ENCODE measurements at regions not wholly inside any gene's neighbourhood (a gene's known extent, or its start where the extent isn't known, plus 50 kb on each side); places are given as distances from the start of the nearest gene placed in this dataset.

DNA sequence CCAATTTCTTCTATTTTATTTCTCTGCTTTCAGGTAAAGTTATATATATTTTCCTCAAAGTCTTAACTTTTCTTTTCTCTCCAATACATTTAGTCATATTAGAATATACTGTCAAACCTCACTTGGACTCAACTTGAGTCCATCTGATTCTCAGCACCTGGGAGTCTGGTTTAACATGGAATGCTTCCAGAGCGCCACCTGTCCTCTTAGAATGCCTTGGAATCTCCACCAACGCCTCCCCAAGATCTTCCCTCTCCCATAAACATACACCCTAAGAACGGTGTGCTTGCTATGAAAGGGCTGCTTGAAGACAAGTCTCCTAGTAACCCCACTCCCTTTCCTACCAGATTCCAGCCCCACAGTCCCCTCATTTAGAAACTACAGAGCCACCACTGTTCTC, 229.1 kb upstream of the MKLN1 start:
- no peak overlapping the region for H3K27ac ChIP-seq
- TF ChIP-seq, protein P1, sequence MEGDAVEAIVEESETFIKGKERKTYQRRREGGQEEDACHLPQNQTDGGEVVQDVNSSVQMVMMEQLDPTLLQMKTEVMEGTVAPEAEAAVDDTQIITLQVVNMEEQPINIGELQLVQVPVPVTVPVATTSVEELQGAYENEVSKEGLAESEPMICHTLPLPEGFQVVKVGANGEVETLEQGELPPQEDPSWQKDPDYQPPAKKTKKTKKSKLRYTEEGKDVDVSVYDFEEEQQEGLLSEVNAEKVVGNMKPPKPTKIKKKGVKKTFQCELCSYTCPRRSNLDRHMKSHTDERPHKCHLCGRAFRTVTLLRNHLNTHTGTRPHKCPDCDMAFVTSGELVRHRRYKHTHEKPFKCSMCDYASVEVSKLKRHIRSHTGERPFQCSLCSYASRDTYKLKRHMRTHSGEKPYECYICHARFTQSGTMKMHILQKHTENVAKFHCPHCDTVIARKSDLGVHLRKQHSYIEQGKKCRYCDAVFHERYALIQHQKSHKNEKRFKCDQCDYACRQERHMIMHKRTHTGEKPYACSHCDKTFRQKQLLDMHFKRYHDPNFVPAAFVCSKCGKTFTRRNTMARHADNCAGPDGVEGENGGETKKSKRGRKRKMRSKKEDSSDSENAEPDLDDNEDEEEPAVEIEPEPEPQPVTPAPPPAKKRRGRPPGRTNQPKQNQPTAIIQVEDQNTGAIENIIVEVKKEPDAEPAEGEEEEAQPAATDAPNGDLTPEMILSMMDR (IDR thresholded peaks at IDR 0.05) = no peak

DNA sequence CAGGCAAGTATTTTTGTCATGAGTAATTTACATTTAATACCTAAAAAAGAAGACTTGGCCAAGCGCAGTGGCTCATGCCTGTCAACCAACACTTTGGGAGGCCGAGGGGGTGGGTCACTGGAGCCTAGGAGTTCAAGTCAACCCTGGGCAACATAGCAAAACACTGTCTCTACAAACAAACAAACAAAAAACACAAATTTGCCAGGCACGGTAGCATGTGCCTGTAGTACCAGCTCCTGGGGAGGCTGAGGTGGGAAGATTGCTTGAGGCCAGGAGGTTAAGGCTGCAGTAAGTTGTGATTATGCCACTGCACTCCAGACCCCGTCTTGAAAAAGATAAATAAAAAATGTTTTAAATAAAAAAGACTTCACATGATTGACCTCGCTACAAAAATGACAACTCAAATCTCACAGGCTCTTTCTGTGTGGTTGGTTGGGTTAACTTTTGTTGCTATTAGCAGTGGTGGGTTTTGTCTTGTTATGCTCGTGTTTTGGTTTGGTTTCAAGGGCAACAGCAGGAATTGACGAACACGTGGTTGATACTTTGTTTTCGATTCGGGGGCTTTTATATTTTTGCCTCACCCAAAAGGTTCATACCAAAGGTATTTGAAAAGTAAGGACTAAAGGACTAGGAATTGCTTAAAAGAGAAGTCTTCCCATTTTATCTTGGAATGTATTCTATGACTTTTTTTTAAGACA, 227.2 kb upstream of the MKLN1 start:
- TF ChIP-seq, protein P1 (IDR thresholded peaks at IDR 0.05) = no peak
- TF ChIP-seq ZFX (IDR thresholded peaks at IDR 0.05; ENCODE audit: borderline replicate concordance) = no peak
- H3K27ac ChIP-seq = no peak overlapping the region

DNA sequence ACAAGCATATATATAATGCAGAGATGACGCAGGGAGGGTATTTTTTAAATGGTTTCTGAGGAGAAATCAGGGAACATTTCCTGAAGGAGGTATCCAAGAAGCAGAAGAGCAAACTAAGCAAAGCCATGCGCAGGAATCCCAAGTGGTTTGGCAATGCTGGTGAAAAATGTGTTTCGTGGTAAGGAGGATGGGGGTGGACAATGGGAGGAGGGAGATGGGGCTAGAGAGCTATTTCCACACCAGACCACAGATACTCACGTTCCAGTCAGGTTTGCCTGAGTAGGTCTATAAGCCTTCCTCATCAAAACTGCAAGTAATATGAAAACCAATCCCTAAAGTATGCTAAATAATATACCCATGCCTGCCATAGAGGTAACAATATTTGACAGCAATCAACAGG, 223.7 kb upstream of the MKLN1 start:
- TF ChIP-seq ZFX (IDR thresholded peaks at IDR 0.05; ENCODE audit: borderline replicate concordance) = no peak
- TF ChIP-seq, protein P1 (IDR thresholded peaks at IDR 0.05) = no peak
- H3K27ac ChIP-seq = no peak overlapping the region

DNA sequence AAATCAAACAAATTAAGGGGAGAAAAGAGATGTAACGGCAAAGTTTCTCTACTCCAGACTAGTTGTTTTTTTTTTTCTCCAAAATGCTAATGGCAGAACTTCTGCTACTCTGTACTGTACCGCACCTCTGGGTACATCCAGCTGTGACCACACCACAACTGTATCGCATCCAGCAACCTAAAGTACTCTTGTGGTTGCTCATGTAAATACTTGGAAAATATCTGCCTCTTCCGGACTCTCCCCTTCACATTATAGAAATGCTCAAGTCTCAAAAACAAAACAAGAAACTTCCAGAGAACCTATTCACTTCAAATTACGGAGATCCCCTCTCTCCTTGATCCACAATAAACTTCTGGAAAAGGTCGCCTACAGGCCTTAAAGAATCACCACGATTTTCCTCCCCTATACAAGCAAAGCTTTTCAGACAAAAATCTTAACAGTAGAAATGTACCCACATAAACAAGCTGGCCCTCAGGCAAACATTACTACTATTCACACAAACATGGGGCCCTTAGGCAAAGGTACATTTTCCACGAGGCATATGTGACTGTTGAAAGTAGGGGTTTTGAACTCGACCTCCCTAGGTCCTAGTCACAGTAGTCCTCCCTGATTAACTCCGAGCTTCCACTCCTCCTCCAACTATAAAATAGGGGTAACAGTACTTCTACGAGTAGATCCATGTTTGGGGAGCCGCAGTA, 222.9 kb upstream of the MKLN1 start:
- no peak overlapping the region for H3K27ac ChIP-seq

DNA sequence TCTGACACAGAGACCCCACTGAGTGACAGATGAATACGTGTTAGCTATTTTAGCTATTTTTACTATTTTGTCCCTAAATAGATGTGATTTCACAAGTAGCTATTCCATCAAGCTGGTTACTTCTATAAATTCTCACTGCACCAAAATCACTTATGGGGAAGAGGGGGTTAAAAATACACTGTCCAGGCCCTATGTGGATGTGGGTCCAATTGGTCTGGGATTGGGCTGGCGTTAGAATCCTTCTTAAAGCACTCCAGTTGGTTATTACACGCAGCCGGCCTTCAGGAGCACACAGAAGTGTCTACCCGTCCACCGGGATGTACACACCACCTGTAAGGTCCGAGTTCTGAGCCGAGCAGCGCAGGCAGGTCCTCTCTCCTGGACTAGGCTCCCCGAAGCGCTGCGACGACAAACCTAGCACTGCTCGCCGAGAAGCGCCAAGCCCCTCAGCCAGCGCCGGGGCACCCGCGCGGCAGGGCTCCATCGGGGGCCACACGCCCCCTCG, 222.3 kb upstream of the MKLN1 start:
- no peak overlapping the region for H3K27ac ChIP-seq
- no peak for TF ChIP-seq ZFX (IDR thresholded peaks at IDR 0.05; ENCODE audit: borderline replicate concordance)
- TF ChIP-seq, protein P1 (IDR thresholded peaks at IDR 0.05) = no peak

More for the DNA sequence above, 222.9 kb upstream of the MKLN1 start:
- TF ChIP-seq, protein P1 (IDR thresholded peaks at IDR 0.05) = no peak
- TF ChIP-seq ZFX (IDR thresholded peaks at IDR 0.05; ENCODE audit: borderline replicate concordance) = no peak

DNA sequence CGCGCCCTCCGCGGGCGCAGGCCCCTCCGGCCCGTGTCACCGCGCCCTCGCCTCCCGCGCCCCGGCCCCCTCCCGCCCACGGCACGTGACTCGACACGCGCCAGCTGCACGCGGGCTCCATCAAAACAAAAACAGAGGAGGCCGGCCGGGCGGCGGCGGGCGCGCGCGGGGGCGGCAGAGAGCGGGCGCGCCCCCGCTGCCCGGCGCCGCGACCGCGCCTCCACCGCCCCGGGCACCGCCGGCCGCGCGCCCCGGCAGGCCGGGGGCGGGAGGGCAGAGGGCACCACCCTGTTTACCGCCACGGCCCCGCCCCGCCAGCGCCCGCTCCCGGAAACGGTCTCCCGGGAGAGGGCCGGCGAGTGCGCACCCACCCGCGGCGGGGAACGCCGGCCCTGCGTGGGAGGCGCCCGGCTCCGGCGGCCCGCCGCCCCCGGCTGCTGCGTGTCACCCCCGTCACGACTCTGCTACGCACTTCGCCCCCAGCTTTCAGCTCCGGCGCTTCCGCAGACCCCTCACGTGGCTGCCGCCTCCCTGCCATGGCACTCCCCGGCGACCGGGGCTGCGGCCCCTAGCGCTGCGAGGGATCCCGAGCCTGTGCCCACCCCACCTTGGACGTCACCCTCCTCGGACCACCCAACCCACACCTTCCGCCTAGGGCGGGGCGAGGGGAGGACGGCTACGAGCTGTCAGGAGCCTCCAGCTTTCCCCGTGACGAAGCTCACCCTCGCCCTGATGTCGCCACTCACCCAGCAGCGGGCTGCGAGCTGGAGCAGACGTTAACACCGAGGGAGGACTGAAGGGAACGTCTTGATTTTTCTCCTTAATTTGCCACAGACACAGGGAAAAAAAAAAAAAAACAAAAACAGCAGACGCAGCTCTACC, 221.6 kb upstream of the MKLN1 start:
- peak overlapping the region; percentile 85 for H3K27ac ChIP-seq
- TF ChIP-seq ZFX (IDR thresholded peaks at IDR 0.05; ENCODE audit: borderline replicate concordance) = no peak
- TF ChIP-seq, protein P1 (IDR thresholded peaks at IDR 0.05) = no peak

Measured in 22Rv1 (cell line).